K562 (cell line): ENCODE measurements at regions not wholly inside any gene's neighbourhood (a gene's known extent, or its start where the extent isn't known, plus 50 kb on each side); places are given as distances from the start of the nearest gene placed in this dataset.

ENCODE experiments used
- ATF7 ChIP-seq: fragments of 450-650 bp; IDR thresholded peaks from 2 replicates; pipeline ENCODE4 v1.7.1; 2014; ENCODE audit warnings: mild to moderate bottlenecking, moderate library complexity
- CCAR2 ChIP-seq: fragments of 200-400 bp; formaldehyde crosslinking; IDR thresholded peaks from 2 replicates; pipeline ENCODE4 v1.6.1; 2017; ENCODE audit warnings: mild to moderate bottlenecking, low read depth, low read length
- CTCF ChIP-seq, 3 experiments: IDR thresholded peaks in 2 of 3; conservative IDR thresholded peaks in 1 of 3; 2 replicates each; pipeline ENCODE4 v1.5.1; 2011 to 2012; ENCODE audit warnings: low read length in 3 of 3, mild to moderate bottlenecking in 3 of 3, control low read depth in 2 of 3, improper control_type of control experiment in 1 of 3, inconsistent platforms in 1 of 3, low read depth in 1 of 3, mixed read lengths in 1 of 3, moderate library complexity in 1 of 3; ENCODE audit not compliant: insufficient read depth in 2 of 3
- DEAF1 ChIP-seq: fragments of 450-650 bp; formaldehyde crosslinking; IDR thresholded peaks from 2 replicates; pipeline ENCODE4 v1.4.0; 2020; ENCODE audit warnings: mild to moderate bottlenecking, moderate library complexity
- E2F8 ChIP-seq: fragments of 450-650 bp; IDR thresholded peaks from 2 replicates; pipeline ENCODE4 v1.7.1; 2018; ENCODE audit warnings: mild to moderate bottlenecking, low read depth; ENCODE audit not compliant: partially characterized antibody
- EWSR1 ChIP-seq: fragments of 450-650 bp; IDR thresholded peaks from 2 replicates; pipeline ENCODE4 v1.6.1; 2018; ENCODE audit warnings: borderline replicate concordance, mild to moderate bottlenecking, low read depth, moderate library complexity; ENCODE audit not compliant: partially characterized antibody
- FOXA1 ChIP-seq: fragments of 450-650 bp; IDR thresholded peaks from 2 replicates; pipeline ENCODE4 v1.6.1; 2016; ENCODE audit warnings: mild to moderate bottlenecking, borderline replicate concordance
- GABPB1 ChIP-seq: sonication (generic); formaldehyde crosslinking; IDR thresholded peaks from 2 replicates; pipeline ENCODE4 v1.8.0; 2022; ENCODE audit warnings: mild to moderate bottlenecking, missing genetic modification reagents
- GATA2 ChIP-seq: sonication (generic); formaldehyde crosslinking; IDR thresholded peaks from 2 replicates; pipeline ENCODE4 v1.4.0; 2020; ENCODE audit warnings: mild to moderate bottlenecking, missing genetic modification reagents
- KDM2B ChIP-seq: fragments of 250-450 bp; sonication (Bioruptor Pico); IDR thresholded peaks from 2 replicates; pipeline ENCODE4 v1.8.0; 2021; ENCODE audit warnings: mild to moderate bottlenecking, moderate library complexity
- KLF13 ChIP-seq: fragments of 450-650 bp; IDR thresholded peaks from 2 replicates; pipeline ENCODE4 v1.6.1; 2016; ENCODE audit warnings: missing genetic modification characterization, low read depth, mild to moderate bottlenecking, missing compliant biosample characterization, moderate library complexity, borderline replicate concordance
- PTRF ChIP-seq: fragments of 450-650 bp; IDR thresholded peaks from 2 replicates; pipeline ENCODE4 v1.6.1; 2016; ENCODE audit warnings: mild to moderate bottlenecking, missing genetic modification characterization, missing compliant biosample characterization
- RB1 ChIP-seq: fragments of 450-650 bp; IDR thresholded peaks from 2 replicates; pipeline ENCODE4 v1.6.1; 2017; ENCODE audit warnings: low read depth, mild to moderate bottlenecking
- SAP30 ChIP-seq: fragments of 200-600 bp; sonication (generic); IDR thresholded peaks from 2 replicates; pipeline ENCODE4 v1.6.1; 2012; ENCODE audit warnings: borderline replicate concordance, low read depth, mild to moderate bottlenecking, moderate library complexity, low read length, control low read depth, inconsistent platforms; ENCODE audit not compliant: insufficient read depth, poor library complexity, severe bottlenecking
- SMARCB1 ChIP-seq: IDR thresholded peaks from 2 replicates; pipeline ENCODE4 v1.6.1; 2011; ENCODE audit warnings: improper control_type of control experiment, low read depth; ENCODE audit not compliant: insufficient read length
- SREBF2 ChIP-seq: sonication (generic); formaldehyde crosslinking; IDR thresholded peaks from 2 replicates; pipeline ENCODE4 v1.4.0; 2020; ENCODE audit warnings: mild to moderate bottlenecking, missing genetic modification reagents
- TAF15 ChIP-seq: fragments of 200-400 bp; formaldehyde crosslinking; IDR thresholded peaks from 2 replicates; pipeline ENCODE4 v1.6.1; 2017; ENCODE audit warnings: mild to moderate bottlenecking, low read depth, low read length, moderate library complexity
- TBL1XR1 ChIP-seq, 2 experiments: IDR thresholded peaks; 2 replicates each; pipeline ENCODE4 v1.6.1; 2012; ENCODE audit warnings: improper control_type of control experiment in 2 of 2, low read length in 2 of 2, mild to moderate bottlenecking in 1 of 2
- ZNF140 ChIP-seq: fragments of 250-450 bp; sonication (Bioruptor Pico); IDR thresholded peaks from 2 replicates; pipeline ENCODE4 v1.8.0; 2021; ENCODE audit warnings: moderate library complexity, mild to moderate bottlenecking, inconsistent platforms
- ZNF282 ChIP-seq: sonication (generic); formaldehyde crosslinking; IDR thresholded peaks from 2 replicates; pipeline ENCODE4 v1.8.1; 2023; ENCODE audit warnings: missing genetic modification reagents
- ZNF324 ChIP-seq: fragments of 250-450 bp; sonication (Bioruptor Pico); IDR thresholded peaks from 2 replicates; pipeline ENCODE4 v1.4.0; 2020; ENCODE audit warnings: mild to moderate bottlenecking
- ZNF766 ChIP-seq: fragments of 200-800 bp; sonication (Bioruptor generic); conservative IDR thresholded peaks from 2 replicates; pipeline ENCODE4 v1.6.1; 2016; ENCODE audit warnings: missing genetic modification characterization, missing compliant biosample characterization
- ZNF830 ChIP-seq: fragments of 250-450 bp; sonication (Bioruptor Pico); IDR thresholded peaks from 2 replicates; pipeline ENCODE4 v1.5.0; 2021; ENCODE audit warnings: mild to moderate bottlenecking

GRCh38 chr4:80143307-80143679, 54.0 kb upstream of the PRDM8 start (continued):
- TF ChIP-seq KLF13 (tag) (no peak), ATF7 (peak; percentile 83), PTRF (no peak), DEAF1 (CRISPR knock-in tag) (no peak), CCAR2 (no peak), ZNF282 (CRISPR knock-in tag) (no peak), KDM2B (CRISPR knock-in tag) (no peak), ZNF830 (no peak), SAP30 (no peak), GATA2 (peak; percentile 89), GABPB1 (0 out of 2 replicates have a peak, but pooled peaks have one; percentile 26), SMARCB1 (no peak), E2F8 (peak; percentile 16), ZNF324 (CRISPR knock-in tag) (0 out of 2 replicates have a peak, but pooled peaks have one; percentile 32), FOXA1 (no peak), ZNF766 (CRISPR knock-in tag) (peak; percentile 93), ZNF140 (CRISPR knock-in tag) (no peak), EWSR1 (no peak), CTCF (IDR thresholded peaks at IDR 0.05 in 2 of 3, conservative IDR thresholded peaks at IDR 0.05 in 1 of 3; ENCODE audit: insufficient read depth in 2 of 3, low read depth in 1 of 3, low read length in 3 of 3) (no peak), TAF15 (no peak), RB1 (no peak), SREBF2 (CRISPR knock-in tag) (no peak), TBL1XR1 (IDR thresholded peaks at IDR 0.05; ENCODE audit: low read length in 2 of 2) (peak; percentile 56 to 100; a peak in 2 of 4 replicates)
